ENCODE measurements at regions not wholly inside any gene's neighbourhood (a gene's known extent, or its start where the extent isn't known, plus 50 kb on each side); places are given as distances from the start of the nearest gene placed in this dataset.

- H3K27me3 ChIP-seq (ENCODE audit: insufficient read depth, low read length) = no peaks in the 10 kb centered on the region
- H3K36me3 ChIP-seq (ENCODE audit: insufficient read depth, low read length) = no peaks in the 10 kb centered on the region
- H3K4me3 ChIP-seq (ENCODE audit: low read length) = no peak overlapping the region
- H3K9me3 ChIP-seq (ENCODE audit: insufficient read depth, low read depth, low read length) = no peaks in the 10 kb centered on the region
- H3K4me1 ChIP-seq (ENCODE audit: insufficient read depth, low read length) = no peaks in the 10 kb centered on the region
- 92% methylated on average over 2 of the region's 2 CpGs for WGBS
- H3K9ac ChIP-seq (ENCODE audit: low read depth, low read length) = no peak overlapping the region
- H3K27ac ChIP-seq (ENCODE audit: low read depth, low read length) = no peak overlapping the region
Measured at GRCh38 chr3:35946854-35947515, 307.7 kb downstream of the ARPP21 start.

GRCh38 chr3:35950021-35950420, 310.7 kb downstream of the ARPP21 start:
- no peaks in the 10 kb centered on the region for H3K36me3 ChIP-seq (ENCODE audit: insufficient read depth, low read length)
- WGBS = 100% methylated on average over 1 of the region's 1 CpG
- no peak overlapping the region for H3K4me3 ChIP-seq (ENCODE audit: low read length)
- H3K27me3 ChIP-seq (ENCODE audit: insufficient read depth, low read length) = no peaks in the 10 kb centered on the region
- H3K4me1 ChIP-seq (ENCODE audit: insufficient read depth, low read length) = no peaks in the 10 kb centered on the region
- no peak overlapping the region for H3K27ac ChIP-seq (ENCODE audit: low read depth, low read length)
- H3K9ac ChIP-seq (ENCODE audit: low read depth, low read length) = no peak overlapping the region
- no peaks in the 10 kb centered on the region for H3K9me3 ChIP-seq (ENCODE audit: insufficient read depth, low read depth, low read length)

GRCh38 chr3:35954413-35954812, 315.1 kb downstream of the ARPP21 start:
- Histone ChIP-seq H3K9me3 (ENCODE audit: insufficient read depth, low read depth, low read length) (peaks cover 3% of the 10 kb centered on the region; the same call in 1 of the 2 replicates), H3K27me3 (ENCODE audit: insufficient read depth, low read length) (no peaks in the 10 kb centered on the region), H3K9ac (ENCODE audit: low read depth, low read length) (no peak overlapping the region), H3K4me3 (ENCODE audit: low read length) (no peak overlapping the region), H3K36me3 (ENCODE audit: insufficient read depth, low read length) (no peaks in the 10 kb centered on the region), H3K4me1 (ENCODE audit: insufficient read depth, low read length) (no peaks in the 10 kb centered on the region), H3K27ac (ENCODE audit: low read depth, low read length) (no peak overlapping the region)

- Histone ChIP-seq H3K9ac (ENCODE audit: low read depth, low read length) (no peak overlapping the region), H3K27me3 (ENCODE audit: insufficient read depth, low read length) (no peaks in the 10 kb centered on the region)
- 42% methylated on average over 2 of the region's 2 CpGs for WGBS
Measured at GRCh38 chr3:35965908-35966307, 326.6 kb downstream of the ARPP21 start.

GRCh38 chr3:35966629-35967464, 327.5 kb downstream of the ARPP21 start:
- Histone ChIP-seq H3K4me3 (ENCODE audit: low read length) (no peak overlapping the region), H3K27me3 (ENCODE audit: insufficient read depth, low read length) (no peaks in the 10 kb centered on the region), H3K36me3 (ENCODE audit: insufficient read depth, low read length) (no peaks in the 10 kb centered on the region), H3K9me3 (ENCODE audit: insufficient read depth, low read depth, low read length) (no peaks in the 10 kb centered on the region), H3K9ac (ENCODE audit: low read depth, low read length) (no peak overlapping the region), H3K4me1 (ENCODE audit: insufficient read depth, low read length) (peaks cover 8% of the 10 kb centered on the region; the same call in 1 of the 2 replicates), H3K27ac (ENCODE audit: low read depth, low read length) (no peak overlapping the region)
- 97% methylated on average over 2 of the region's 3 CpGs for WGBS

More at GRCh38 chr3:35965908-35966307, 326.6 kb downstream of the ARPP21 start:
- H3K9me3 ChIP-seq (ENCODE audit: insufficient read depth, low read depth, low read length) = no peaks in the 10 kb centered on the region
- H3K4me3 ChIP-seq (ENCODE audit: low read length) = no peak overlapping the region
- peaks cover 8% of the 10 kb centered on the region; the same call in 1 of the 2 replicates for H3K4me1 ChIP-seq (ENCODE audit: insufficient read depth, low read length)
- H3K36me3 ChIP-seq (ENCODE audit: insufficient read depth, low read length) = no peaks in the 10 kb centered on the region
- H3K27ac ChIP-seq (ENCODE audit: low read depth, low read length) = no peak overlapping the region

GRCh38 chr3:35968043-35968622, 328.8 kb downstream of the ARPP21 start:
- Histone ChIP-seq H3K9ac (ENCODE audit: low read depth, low read length) (no peak overlapping the region), H3K4me1 (ENCODE audit: insufficient read depth, low read length) (peaks cover 8% of the 10 kb centered on the region; the same call in 1 of the 2 replicates), H3K9me3 (ENCODE audit: insufficient read depth, low read depth, low read length) (no peaks in the 10 kb centered on the region), H3K36me3 (ENCODE audit: insufficient read depth, low read length) (no peaks in the 10 kb centered on the region), H3K27ac (ENCODE audit: low read depth, low read length) (no peak overlapping the region), H3K4me3 (ENCODE audit: low read length) (no peak overlapping the region), H3K27me3 (ENCODE audit: insufficient read depth, low read length) (no peaks in the 10 kb centered on the region)
- WGBS = 100% methylated on average over 1 of the region's 1 CpG

GRCh38 chr3:35969406-35969805, 330.1 kb downstream of the ARPP21 start:
- Histone ChIP-seq H3K36me3 (ENCODE audit: insufficient read depth, low read length) (no peaks in the 10 kb centered on the region), H3K27me3 (ENCODE audit: insufficient read depth, low read length) (no peaks in the 10 kb centered on the region), H3K27ac (ENCODE audit: low read depth, low read length) (no peak overlapping the region), H3K9ac (ENCODE audit: low read depth, low read length) (no peak overlapping the region), H3K4me3 (ENCODE audit: low read length) (no peak overlapping the region), H3K9me3 (ENCODE audit: insufficient read depth, low read depth, low read length) (no peaks in the 10 kb centered on the region), H3K4me1 (ENCODE audit: insufficient read depth, low read length) (peaks cover 8% of the 10 kb centered on the region; the same call in 1 of the 2 replicates)
- no CpG with 5 or more reads among the region's 3 CpGs for WGBS

- 100% methylated on average over 1 of the region's 2 CpGs for WGBS
- Histone ChIP-seq H3K27ac (ENCODE audit: low read depth, low read length) (no peak overlapping the region), H3K4me3 (ENCODE audit: low read length) (no peak overlapping the region), H3K4me1 (ENCODE audit: insufficient read depth, low read length) (peaks cover 8% of the 10 kb centered on the region; the same call in 1 of the 2 replicates), H3K9me3 (ENCODE audit: insufficient read depth, low read depth, low read length) (no peaks in the 10 kb centered on the region), H3K27me3 (ENCODE audit: insufficient read depth, low read length) (no peaks in the 10 kb centered on the region), H3K36me3 (ENCODE audit: insufficient read depth, low read length) (no peaks in the 10 kb centered on the region), H3K9ac (ENCODE audit: low read depth, low read length) (no peak overlapping the region)
Measured at GRCh38 chr3:35970793-35971192, 331.5 kb downstream of the ARPP21 start.

GRCh38 chr3:35971686-35972085, 332.4 kb downstream of the ARPP21 start:
- H3K27ac ChIP-seq (ENCODE audit: low read depth, low read length) = no peak overlapping the region
- H3K4me1 ChIP-seq (ENCODE audit: insufficient read depth, low read length) = peaks cover 8% of the 10 kb centered on the region; the same call in 1 of the 2 replicates
- no peaks in the 10 kb centered on the region for H3K27me3 ChIP-seq (ENCODE audit: insufficient read depth, low read length)
- H3K9ac ChIP-seq (ENCODE audit: low read depth, low read length) = no peak overlapping the region
- 100% methylated on average over 1 of the region's 1 CpG for WGBS
- no peaks in the 10 kb centered on the region for H3K9me3 ChIP-seq (ENCODE audit: insufficient read depth, low read depth, low read length)
- no peaks in the 10 kb centered on the region for H3K36me3 ChIP-seq (ENCODE audit: insufficient read depth, low read length)
- no peak overlapping the region for H3K4me3 ChIP-seq (ENCODE audit: low read length)

GRCh38 chr3:35974872-35975271, 335.5 kb downstream of the ARPP21 start:
- Histone ChIP-seq H3K4me3 (ENCODE audit: low read length) (no peak overlapping the region), H3K36me3 (ENCODE audit: insufficient read depth, low read length) (no peaks in the 10 kb centered on the region), H3K9ac (ENCODE audit: low read depth, low read length) (no peak overlapping the region), H3K27me3 (ENCODE audit: insufficient read depth, low read length) (no peaks in the 10 kb centered on the region), H3K9me3 (ENCODE audit: insufficient read depth, low read depth, low read length) (no peaks in the 10 kb centered on the region), H3K27ac (ENCODE audit: low read depth, low read length) (no peak overlapping the region), H3K4me1 (ENCODE audit: insufficient read depth, low read length) (no peaks in the 10 kb centered on the region)

- H3K4me3 ChIP-seq (ENCODE audit: low read length) = no peak overlapping the region
- no peak overlapping the region for H3K9ac ChIP-seq (ENCODE audit: low read depth, low read length)
- H3K27me3 ChIP-seq (ENCODE audit: insufficient read depth, low read length) = no peaks in the 10 kb centered on the region
- H3K4me1 ChIP-seq (ENCODE audit: insufficient read depth, low read length) = no peaks in the 10 kb centered on the region
- H3K27ac ChIP-seq (ENCODE audit: low read depth, low read length) = no peak overlapping the region
- H3K36me3 ChIP-seq (ENCODE audit: insufficient read depth, low read length) = no peaks in the 10 kb centered on the region
- H3K9me3 ChIP-seq (ENCODE audit: insufficient read depth, low read depth, low read length) = no peaks in the 10 kb centered on the region
Measured at GRCh38 chr3:35986161-35986560, 346.8 kb downstream of the ARPP21 start.

All from HUES64 (cell line).